K562 (cell line): ENCODE measurements at regions not wholly inside any gene's neighbourhood (a gene's known extent, or its start where the extent isn't known, plus 50 kb on each side); places are given as distances from the start of the nearest gene placed in this dataset.
A peak's percentile ranks its signal among the peaks of the same experiment; 100 is the strongest.

Experiments
- ARID1B ChIP-seq: fragments of 450-650 bp; IDR thresholded peaks from 2 replicates; pipeline ENCODE4 v1.6.1; 2016; ENCODE audit warnings: antibody characterized with exemption, mild to moderate bottlenecking, inconsistent platforms
- ATF6 ChIP-seq: sonication (generic); formaldehyde crosslinking; IDR thresholded peaks from 2 replicates; pipeline ENCODE4 v1.4.0; 2020; ENCODE audit warnings: mild to moderate bottlenecking, missing genetic modification reagents
- EHMT2 ChIP-seq: fragments of 450-650 bp; IDR thresholded peaks from 2 replicates; pipeline ENCODE4 v1.6.1; 2018; ENCODE audit warnings: antibody characterized with exemption
- FOSL1 ChIP-seq: fragments of 200-800 bp; sonication (Bioruptor generic); conservative IDR thresholded peaks from 2 replicates; pipeline ENCODE4 v1.6.1; 2016; ENCODE audit warnings: missing genetic modification characterization, missing compliant biosample characterization
- HCFC1 ChIP-seq: IDR thresholded peaks from 2 replicates; pipeline ENCODE4 v1.6.1; 2012; ENCODE audit warnings: low read depth, low read length, improper control_type of control experiment
- HLTF ChIP-seq: fragments of 450-650 bp; IDR thresholded peaks from 2 replicates; pipeline ENCODE4 v1.6.1; 2016
- HNRNPUL1 ChIP-seq: fragments of 200-400 bp; formaldehyde crosslinking; IDR thresholded peaks from 2 replicates; pipeline ENCODE4 v1.6.1; 2017; ENCODE audit warnings: low read length
- LEF1 ChIP-seq: fragments of 450-650 bp; IDR thresholded peaks from 2 replicates; pipeline ENCODE4 v1.6.1; 2016; ENCODE audit warnings: mild to moderate bottlenecking
- MTA1 ChIP-seq: fragments of 450-650 bp; IDR thresholded peaks from 2 replicates; pipeline ENCODE4 v1.6.1; 2017; ENCODE audit warnings: borderline replicate concordance
- NR2C2 ChIP-seq, 2 experiments: fragments of 200-800 bp in 1 of 2; sonication (Bioruptor generic) in 1 of 2; sonication (generic) in 1 of 2; formaldehyde crosslinking in 1 of 2; IDR thresholded peaks; 2 replicates each; pipeline versions ENCODE4 v1.6.1 to v1.8.0; 2016 to 2022; ENCODE audit warnings: mild to moderate bottlenecking in 1 of 2, missing compliant biosample characterization in 1 of 2, missing genetic modification characterization in 1 of 2, missing genetic modification reagents in 1 of 2
- RUNX1 ChIP-seq: sonication (generic); IDR thresholded peaks from 2 replicates; pipeline ENCODE4 v1.6.1; 2016; ENCODE audit warnings: antibody characterized with exemption, low read depth
- TCF3 ChIP-seq: sonication (generic); formaldehyde crosslinking; IDR thresholded peaks from 2 replicates; pipeline ENCODE4 v1.4.0; 2020; ENCODE audit warnings: mild to moderate bottlenecking, missing genetic modification reagents
- THRAP3 ChIP-seq: fragments of 450-650 bp; IDR thresholded peaks from 2 replicates; pipeline ENCODE4 v1.6.1; 2016; ENCODE audit warnings: mild to moderate bottlenecking, inconsistent platforms, borderline replicate concordance
- WHSC1 ChIP-seq: IDR thresholded peaks from one replicate; pipeline ENCODE4 v1.6.1; 2012; ENCODE audit warnings: low read length, control low read depth, inconsistent platforms
- ZBTB2 ChIP-seq: fragments of 450-650 bp; IDR thresholded peaks from 2 replicates; pipeline ENCODE4 v1.6.1; 2016; ENCODE audit warnings: antibody characterized with exemption
- ZEB2 ChIP-seq: fragments of 450-650 bp; IDR thresholded peaks from 2 replicates; pipeline ENCODE4 v1.6.1; 2016
- ZNF311 ChIP-seq: fragments of 250-450 bp; sonication (Bioruptor Pico); IDR thresholded peaks from 2 replicates; pipeline ENCODE4 v1.4.0; 2020; ENCODE audit warnings: mild to moderate bottlenecking, moderate library complexity
- ZNF316 ChIP-seq: fragments of 450-650 bp; IDR thresholded peaks from 2 replicates; pipeline ENCODE4 v1.6.1; 2016
- ZNF717 ChIP-seq: fragments of 250-450 bp; sonication (Bioruptor Pico); IDR thresholded peaks from 2 replicates; pipeline ENCODE4 v1.5.0; 2021
- ZNF75A ChIP-seq: fragments of 450-650 bp; formaldehyde crosslinking; IDR thresholded peaks from 2 replicates; pipeline ENCODE4 v1.4.0; 2020; ENCODE audit warnings: mild to moderate bottlenecking

GRCh38 chr6:14861491-14861943 lies 384.4 kb upstream of the JARID2 start (continued):
- TF ChIP-seq ATF6 (CRISPR knock-in tag) (no peak), ARID1B (peak; percentile 58; the same call in 1 of the 2 replicates), ZBTB2 (no peak), FOSL1 (tag) (no peak), ZNF717 (CRISPR knock-in tag) (no peak), WHSC1 (no peak), RUNX1 (no peak), HCFC1 (no peak), HNRNPUL1 (no peak), TCF3 (peak; percentile 44; the same call in 1 of the 2 replicates), ZNF311 (no peak), ZNF316 (0 out of 2 replicates have a peak, but pooled peaks have one; percentile 21), THRAP3 (no peak), NR2C2 (CRISPR knock-in tag; IDR thresholded peaks at IDR 0.05) (no peak), NR2C2 (tag; IDR thresholded peaks at IDR 0.05) (no peak), EHMT2 (0 out of 2 replicates have a peak, but pooled peaks have one; percentile 13), MTA1 (no peak), LEF1 (no peak), ZEB2 (peak; percentile 39; the same call in 1 of the 2 replicates), ZNF75A (CRISPR knock-in tag) (no peak), HLTF (no peak)
